WI38 (cell line): ENCODE measurements at regions not wholly inside any gene's neighbourhood (a gene's known extent, or its start where the extent isn't known, plus 50 kb on each side); places are given as distances from the start of the nearest gene placed in this dataset.

ENCODE experiments used
- H3K4me3 ChIP-seq: 2 replicates; pipeline ENCODE4 v1.5.1; 2011; ENCODE audit warnings: low read depth, mild to moderate bottlenecking, control low read depth, low read length
- CTCF ChIP-seq: IDR thresholded peaks from 2 replicates; pipeline ENCODE4 v1.5.1; 2012; ENCODE audit warnings: low read depth, mild to moderate bottlenecking, control low read depth, low read length

GRCh38 chr4:92253550-92253949, 50.2 kb upstream of the GRID2 start:
- no peak overlapping the region for H3K4me3 ChIP-seq
- no peak for TF ChIP-seq CTCF
